ENCODE measurements at regions not wholly inside any gene's neighbourhood (a gene's known extent, or its start where the extent isn't known, plus 50 kb on each side); places are given as distances from the start of the nearest gene placed in this dataset.

DNA sequence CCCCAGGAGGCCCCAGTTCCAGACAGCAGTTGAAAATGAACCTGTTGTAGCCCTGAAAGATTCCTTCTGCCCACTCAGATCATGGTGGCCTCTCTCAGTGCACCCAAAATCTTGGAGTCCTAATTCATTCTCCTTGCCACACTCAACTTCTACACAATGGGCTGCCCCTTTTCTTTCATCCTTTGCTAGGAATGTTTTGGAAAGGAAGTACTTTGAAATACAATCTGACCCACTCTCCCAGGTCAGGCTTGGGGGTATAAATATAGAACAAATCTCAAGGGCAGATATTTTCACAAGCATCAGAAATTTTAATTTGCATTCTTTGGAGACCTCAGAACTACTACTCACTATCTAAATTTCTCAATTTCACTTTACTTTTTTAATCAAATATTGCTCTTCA is 103.2 kb upstream of the SH3BP4 start:
- Histone ChIP-seq H3K27ac (ENCODE audit: control insufficient read depth, insufficient read depth, low read length) (no peak overlapping the region), H3K4me2 (ENCODE audit: control insufficient read depth, extremely low read depth, insufficient read depth, low read depth, low read length) (no peak overlapping the region), H3K4me3 (ENCODE audit: control insufficient read depth in 2 of 3, extremely low read depth in 1 of 3, insufficient read depth in 2 of 3, low read depth in 1 of 3, low read length in 3 of 3) (no peak overlapping the region), H2AFZ (ENCODE audit: control insufficient read depth, low read length) (no peak overlapping the region), H4K20me1 (ENCODE audit: control insufficient read depth, extremely low read depth, insufficient read depth, low read length) (no peaks in the 10 kb centered on the region), H3K79me2 (ENCODE audit: control insufficient read depth, insufficient read depth, low read length) (no peaks in the 10 kb centered on the region), H3K4me1 (ENCODE audit: control insufficient read depth, extremely low read depth, insufficient read depth, low read length) (no peaks in the 10 kb centered on the region), H3K9me1 (ENCODE audit: control insufficient read depth, extremely low read depth, insufficient read depth, low read length) (no peaks in the 10 kb centered on the region), H3K27me3 (ENCODE audit: control insufficient read depth, extremely low read depth, insufficient read depth, low read length) (no peaks in the 10 kb centered on the region), H3K36me3 (ENCODE audit: control insufficient read depth in 2 of 2, extremely low read depth in 1 of 2, insufficient read depth in 2 of 2, low read length in 2 of 2) (no peaks in the 10 kb centered on the region), H3K9me3 (ENCODE audit: control insufficient read depth, low read depth, low read length) (no peaks in the 10 kb centered on the region), H3K9ac (ENCODE audit: control insufficient read depth, extremely low read depth, insufficient read depth, low read length) (no peak overlapping the region)
- no peak for TF ChIP-seq EZH2 (IDR thresholded peaks at IDR 0.05; ENCODE audit: low read length)
- TF ChIP-seq, protein P1, sequence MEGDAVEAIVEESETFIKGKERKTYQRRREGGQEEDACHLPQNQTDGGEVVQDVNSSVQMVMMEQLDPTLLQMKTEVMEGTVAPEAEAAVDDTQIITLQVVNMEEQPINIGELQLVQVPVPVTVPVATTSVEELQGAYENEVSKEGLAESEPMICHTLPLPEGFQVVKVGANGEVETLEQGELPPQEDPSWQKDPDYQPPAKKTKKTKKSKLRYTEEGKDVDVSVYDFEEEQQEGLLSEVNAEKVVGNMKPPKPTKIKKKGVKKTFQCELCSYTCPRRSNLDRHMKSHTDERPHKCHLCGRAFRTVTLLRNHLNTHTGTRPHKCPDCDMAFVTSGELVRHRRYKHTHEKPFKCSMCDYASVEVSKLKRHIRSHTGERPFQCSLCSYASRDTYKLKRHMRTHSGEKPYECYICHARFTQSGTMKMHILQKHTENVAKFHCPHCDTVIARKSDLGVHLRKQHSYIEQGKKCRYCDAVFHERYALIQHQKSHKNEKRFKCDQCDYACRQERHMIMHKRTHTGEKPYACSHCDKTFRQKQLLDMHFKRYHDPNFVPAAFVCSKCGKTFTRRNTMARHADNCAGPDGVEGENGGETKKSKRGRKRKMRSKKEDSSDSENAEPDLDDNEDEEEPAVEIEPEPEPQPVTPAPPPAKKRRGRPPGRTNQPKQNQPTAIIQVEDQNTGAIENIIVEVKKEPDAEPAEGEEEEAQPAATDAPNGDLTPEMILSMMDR (optimal IDR thresholded peaks at IDR 0.05 in 1 of 3, IDR thresholded peaks at IDR 0.05 in 1 of 3, conservative IDR thresholded peaks at IDR 0.05 in 1 of 3; ENCODE audit: extremely low read depth in 1 of 3, insufficient read depth in 2 of 3, low read length in 3 of 3) = no peak
- DNase-seq (ENCODE audit: low read depth, low spot score) (no peak), FAIRE-seq (no peak)
- dilution Hi-C loops (cut with MboI; ENCODE audit: extremely low pct_ligation_motif_present, low sequenced_read_pairs) = no loop called here

DNA sequence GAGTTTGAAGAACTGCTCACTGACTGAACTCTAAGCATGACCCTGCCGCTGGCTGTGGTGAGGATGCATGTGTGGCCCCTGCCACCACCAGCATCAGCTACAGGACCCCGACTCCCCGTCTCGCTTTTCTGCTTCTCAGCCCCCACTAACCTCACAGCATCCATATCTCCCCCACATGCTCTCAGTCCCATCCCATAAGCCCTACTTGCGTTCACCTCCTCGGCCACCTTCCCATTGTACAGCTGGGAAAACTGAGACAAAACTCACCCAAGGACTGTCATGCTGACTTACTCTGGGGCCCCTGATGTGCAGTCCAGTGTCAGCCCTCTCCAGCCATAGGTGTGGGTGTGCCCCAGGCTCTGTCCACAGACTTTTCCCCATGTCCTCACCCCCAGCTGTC is 104.2 kb upstream of the SH3BP4 start:
- DNase-seq (ENCODE audit: low read depth, low spot score) (no peak), FAIRE-seq (no peak)
- H4K20me1 ChIP-seq (ENCODE audit: control insufficient read depth, extremely low read depth, insufficient read depth, low read length) = no peaks in the 10 kb centered on the region
- TF ChIP-seq EZH2 (IDR thresholded peaks at IDR 0.05; ENCODE audit: low read length) = no peak
- TF ChIP-seq, protein P1 (optimal IDR thresholded peaks at IDR 0.05 in 1 of 3, IDR thresholded peaks at IDR 0.05 in 1 of 3, conservative IDR thresholded peaks at IDR 0.05 in 1 of 3; ENCODE audit: extremely low read depth in 1 of 3, insufficient read depth in 2 of 3, low read length in 3 of 3) = no peak
- H3K9ac ChIP-seq (ENCODE audit: control insufficient read depth, extremely low read depth, insufficient read depth, low read length) = no peak overlapping the region
- H3K4me2 ChIP-seq (ENCODE audit: control insufficient read depth, extremely low read depth, insufficient read depth, low read depth, low read length) = no peak overlapping the region
- H3K4me3 ChIP-seq (ENCODE audit: control insufficient read depth in 2 of 3, extremely low read depth in 1 of 3, insufficient read depth in 2 of 3, low read depth in 1 of 3, low read length in 3 of 3) = no peak overlapping the region
- H3K36me3 ChIP-seq (ENCODE audit: control insufficient read depth in 2 of 2, extremely low read depth in 1 of 2, insufficient read depth in 2 of 2, low read length in 2 of 2) = no peaks in the 10 kb centered on the region
- no peak overlapping the region for H2AFZ ChIP-seq (ENCODE audit: control insufficient read depth, low read length)
- H3K27me3 ChIP-seq (ENCODE audit: control insufficient read depth, extremely low read depth, insufficient read depth, low read length) = no peaks in the 10 kb centered on the region
- H3K27ac ChIP-seq (ENCODE audit: control insufficient read depth, insufficient read depth, low read length) = no peak overlapping the region
- H3K79me2 ChIP-seq (ENCODE audit: control insufficient read depth, insufficient read depth, low read length) = no peaks in the 10 kb centered on the region
- dilution Hi-C loops (cut with MboI; ENCODE audit: extremely low pct_ligation_motif_present, low sequenced_read_pairs) = no loop called here
- no peaks in the 10 kb centered on the region for H3K9me1 ChIP-seq (ENCODE audit: control insufficient read depth, extremely low read depth, insufficient read depth, low read length)
- no peaks in the 10 kb centered on the region for H3K4me1 ChIP-seq (ENCODE audit: control insufficient read depth, extremely low read depth, insufficient read depth, low read length)
- no peaks in the 10 kb centered on the region for H3K9me3 ChIP-seq (ENCODE audit: control insufficient read depth, low read depth, low read length)

Data from keratinocyte (primary cell).